GM12864 (cell line): ENCODE measurements at regions not wholly inside any gene's neighbourhood (a gene's known extent, or its start where the extent isn't known, plus 50 kb on each side); places are given as distances from the start of the nearest gene placed in this dataset.

Source experiments
- DNase-seq: peaks from one replicate; pipeline ENCODE4 v3.0.0-alpha.2; 2011; ENCODE audit warnings: low read depth
- H3K4me3 ChIP-seq: 2 replicates; pipeline ENCODE4 v1.5.1; 2011; ENCODE audit warnings: mild to moderate bottlenecking, low read depth, low read length, control low read depth
- CTCF ChIP-seq: IDR thresholded peaks from 2 replicates; pipeline ENCODE4 v1.5.1; 2011; ENCODE audit warnings: low read depth, mild to moderate bottlenecking, moderate library complexity, low read length, control low read depth, inconsistent platforms; ENCODE audit errors: missing control alignments

DNA sequence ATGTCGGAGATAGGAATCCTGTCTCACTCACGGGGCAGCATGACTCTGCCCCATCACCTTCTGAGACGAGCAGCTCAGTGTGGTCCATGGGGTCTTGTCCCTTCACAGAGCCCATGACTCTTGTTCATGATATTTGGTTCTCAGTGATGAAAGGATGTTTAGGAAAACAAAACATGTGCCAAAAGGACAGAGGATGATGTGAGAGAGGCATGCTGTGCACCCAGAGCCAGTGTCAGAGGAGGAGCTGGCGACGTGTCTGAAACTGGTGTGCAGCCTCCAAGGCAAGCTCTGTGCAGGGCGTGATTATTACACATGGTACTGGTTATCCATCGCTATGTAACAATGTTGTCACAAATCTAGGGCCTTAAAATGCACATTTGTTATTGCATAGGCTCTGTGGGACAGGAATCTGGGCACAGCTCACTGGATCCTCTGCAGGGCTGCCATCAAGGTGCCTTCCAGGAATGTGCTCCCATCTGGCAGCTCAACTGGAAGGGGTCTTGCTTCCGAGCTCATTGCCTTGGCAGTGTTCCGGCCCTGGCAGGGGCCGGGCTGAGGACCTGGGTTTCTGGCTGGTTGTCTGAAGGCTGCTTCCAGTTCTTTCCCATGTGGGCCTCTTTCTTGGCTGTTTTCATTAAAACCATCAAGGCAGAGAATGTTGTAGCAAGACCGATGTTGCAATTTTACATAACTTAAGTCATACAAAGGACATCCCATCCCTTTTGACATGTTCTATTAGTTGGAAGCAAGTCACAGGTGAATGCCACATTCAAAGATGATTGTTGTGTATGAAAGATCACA lies 175.4 kb downstream of the ERMARD start:
- no peak for TF ChIP-seq CTCF
- no peak for DNase-seq
- H3K4me3 ChIP-seq: no peak overlapping the region

- no peak for DNase-seq
- TF ChIP-seq CTCF: no peak
Observed at GRCh38 chr6:169923468-169924464, 172.3 kb downstream of the ERMARD start.

DNA sequence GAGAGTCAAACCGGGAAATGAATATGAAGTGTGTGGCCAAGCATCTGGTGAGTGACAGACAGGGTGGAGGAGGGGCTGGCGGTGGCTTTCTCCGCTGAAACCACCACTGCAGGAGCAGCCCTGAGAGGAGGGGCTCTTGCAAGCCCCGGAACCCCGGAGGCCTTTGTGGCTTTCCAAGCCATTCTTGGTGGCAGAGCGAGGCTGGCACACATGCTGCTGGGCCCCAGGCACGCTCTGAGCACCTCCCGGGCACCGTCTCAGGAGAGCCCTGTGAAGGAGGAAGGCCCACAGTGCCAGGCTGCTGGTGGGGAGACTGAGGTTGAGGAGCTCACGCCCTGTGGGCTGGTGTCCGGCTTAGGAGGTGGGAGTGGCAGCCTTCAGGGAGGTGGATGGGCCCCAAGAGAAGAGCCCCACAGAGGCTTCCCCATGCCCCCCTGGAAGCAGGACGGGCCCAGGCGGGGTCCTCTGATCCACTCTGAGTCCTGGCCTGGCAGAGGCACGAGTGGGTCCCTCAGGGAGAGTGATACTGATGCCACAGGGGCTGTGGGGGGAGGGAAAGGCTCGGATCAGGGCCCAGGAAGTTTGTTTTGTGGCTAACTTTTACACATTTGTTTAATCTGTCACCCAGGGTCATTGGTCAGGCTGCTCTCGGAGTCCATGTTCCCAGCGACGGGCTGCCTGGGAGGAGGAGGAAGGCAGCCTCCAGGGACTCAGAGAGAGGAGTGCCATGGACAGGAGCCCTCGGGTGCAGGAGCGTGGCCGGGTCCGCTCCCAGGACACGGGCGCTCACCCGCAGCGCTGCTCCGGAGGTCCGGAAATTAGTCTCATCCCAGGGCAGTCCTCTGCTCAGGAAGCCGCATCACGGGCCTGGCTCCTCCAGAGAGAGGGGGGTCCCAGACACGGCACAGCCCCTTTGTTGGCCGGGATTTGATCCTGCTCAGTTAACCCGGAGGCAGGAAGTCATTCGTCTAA lies 170.7 kb downstream of the ERMARD start:
- no peak for TF ChIP-seq CTCF
- no peak overlapping the region for H3K4me3 ChIP-seq
- DNase-seq: no peak

More at GRCh38 chr6:169923468-169924464, 172.3 kb downstream of the ERMARD start:
- no peak overlapping the region for H3K4me3 ChIP-seq

DNA sequence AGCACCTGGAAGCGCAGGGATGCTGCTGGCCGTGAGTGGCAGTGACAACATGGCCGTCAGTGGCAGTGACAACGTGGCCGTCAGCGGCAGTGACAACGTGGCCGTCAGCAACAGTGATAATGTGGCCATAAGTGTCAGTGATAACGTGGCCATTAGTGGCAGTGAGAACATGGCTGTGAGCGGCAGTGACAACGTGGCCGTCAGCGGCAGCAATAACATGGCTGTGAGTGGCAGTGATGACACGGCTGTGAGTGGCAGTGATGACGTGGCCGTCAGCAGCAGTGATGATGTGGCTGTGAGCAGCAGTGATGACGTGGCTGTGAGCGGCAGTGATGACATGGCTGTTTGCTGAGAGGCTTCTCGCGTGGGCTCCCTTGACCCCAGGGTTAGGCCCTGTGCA lies 169.8 kb downstream of the ERMARD start:
- no peak overlapping the region for H3K4me3 ChIP-seq
- no peak for TF ChIP-seq CTCF
- no peak for DNase-seq

- H3K4me3 ChIP-seq: no peak overlapping the region
- no peak for DNase-seq
- no peak for TF ChIP-seq CTCF
Observed at GRCh38 chr6:169920359-169921020, 169.1 kb downstream of the ERMARD start.
